HCT116 (cell line): ENCODE measurements at regions not wholly inside any gene's neighbourhood (a gene's known extent, or its start where the extent isn't known, plus 50 kb on each side); places are given as distances from the start of the nearest gene placed in this dataset.

ENCODE experiments used
- ATAC-seq: fragments of 200-7000 bp; cut with Tn5 transposase; 2 replicates; pipeline ENCODE4 v1.9.1; 2020; ENCODE audit warnings: mild to moderate bottlenecking, moderate library complexity
- BruUV-seq: library from RNA; stranded (reverse); fragments of 400-500 nt; replicated peaks from 2 replicates; lab custom pipeline; 2021; lab: Mats Ljungman, UMichigan
- CTCF ChIA-PET: fragments of 300-600 bp; sonication (Branson Sonifier 250); formaldehyde crosslinking; loops from one replicate; lab custom pipeline; 2021; ENCODE audit warnings: antibody characterized with exemption; lab: Charles Lee
- POLR2A ChIA-PET: fragments of 300-600, 350-600 bp; sonication (Branson Sonifier 250); formaldehyde crosslinking; loops from one replicate; lab custom pipeline; 2021; ENCODE audit warnings: antibody characterized with exemption; lab: Charles Lee
- RAD21 ChIA-PET, 2 experiments: fragments of 300-600 bp; sonication (Branson Sonifier 250); formaldehyde crosslinking; loops; one replicate each; lab custom pipeline; 2023; ENCODE audit warnings: low total read pairs in 2 of 2; ENCODE audit not compliant: uncharacterized antibody in 2 of 2, unreplicated experiment in 2 of 2, low non-redundant PET in 1 of 2; lab: Charles Lee
- DNase-seq: peaks from one replicate; pipeline ENCODE4 v3.0.0-alpha.2; 2010; ENCODE audit warnings: low read depth, low spot score
- H2AFZ ChIP-seq: fragments of 200-600 bp; shearing (Covaris generic), sonication (generic); 2 replicates; pipeline ENCODE4 v1.6.1; 2017; ENCODE audit warnings: low read depth, mixed run types, mixed read lengths, antibody characterized with exemption, low read length; ENCODE audit not compliant: poor library complexity, severe bottlenecking
- H3K27ac ChIP-seq: 2 replicates; pipeline ENCODE4 v1.5.1; 2012; ENCODE audit warnings: low read depth, low read length
- H3K27me3 ChIP-seq: fragments of 200-600 bp; sonication (generic); 2 replicates; pipeline ENCODE4 v1.6.1; 2016; ENCODE audit warnings: mixed run types, low read length, mixed read lengths; ENCODE audit not compliant: insufficient read depth
- H3K36me3 ChIP-seq, 2 experiments: fragments of 200-500 bp in 1 of 2; fragments of 200-600 bp in 1 of 2; sonication (Bioruptor generic) in 1 of 2; sonication (generic) in 1 of 2; 2 replicates each; pipeline versions ENCODE4 v1.5.1 to v1.6.1; 2014 to 2016; ENCODE audit warnings: low read length in 2 of 2, inconsistent platforms in 1 of 2, mixed read lengths in 1 of 2, mixed run types in 1 of 2; ENCODE audit not compliant: insufficient read depth in 2 of 2, control insufficient read depth in 1 of 2
- H3K4me1 ChIP-seq, 2 experiments: fragments of 200-600 bp in 1 of 2; sonication (generic) in 1 of 2; 2 replicates each; pipeline versions ENCODE4 v1.5.1 to v1.6.1; 2012 to 2017; ENCODE audit warnings: low read length in 2 of 2, inconsistent platforms in 1 of 2, mild to moderate bottlenecking in 1 of 2, mixed read lengths in 1 of 2, mixed run types in 1 of 2, moderate library complexity in 1 of 2; ENCODE audit not compliant: insufficient read depth in 2 of 2, control insufficient read depth in 1 of 2
- H3K4me2 ChIP-seq: fragments of 200-600 bp; sonication (generic); 2 replicates; pipeline ENCODE4 v1.6.1; 2017; ENCODE audit warnings: mixed run types, low read length, mixed read lengths
- H3K4me3 ChIP-seq, 2 experiments: fragments of 200-600 bp in 1 of 2; sonication (generic) in 1 of 2; replicated peaks in 1 of 2; 2 replicates each; pipeline ENCODE4 v1.5.1; 2011 to 2016; ENCODE audit warnings: low read length in 2 of 2, control low read depth in 1 of 2, low read depth in 1 of 2, mild to moderate bottlenecking in 1 of 2, mixed read lengths in 1 of 2, mixed run types in 1 of 2
- H3K79me2 ChIP-seq: fragments of 200-600 bp; sonication (generic); 2 replicates; pipeline ENCODE4 v1.6.1; 2017; ENCODE audit warnings: mild to moderate bottlenecking, mixed run types, low read length, moderate library complexity, mixed read lengths; ENCODE audit not compliant: insufficient read depth
- H3K9ac ChIP-seq: fragments of 200-600 bp; sonication (generic); 2 replicates; pipeline ENCODE4 v1.6.1; 2016; ENCODE audit warnings: low read length, mixed read lengths
- H3K9me2 ChIP-seq: fragments of 200-600 bp; sonication (generic), shearing (Covaris generic); 2 replicates; pipeline ENCODE4 v1.6.1; 2017; ENCODE audit warnings: mixed run types, mild to moderate bottlenecking, moderate library complexity; ENCODE audit not compliant: insufficient read depth
- H3K9me3 ChIP-seq, 2 experiments: fragments of 200-500 bp in 1 of 2; fragments of 200-600 bp in 1 of 2; sonication (Bioruptor generic) in 1 of 2; sonication (generic) in 1 of 2; 2 replicates each; pipeline ENCODE4 v1.6.1; 2014 to 2017; ENCODE audit warnings: low read length in 2 of 2, mixed read lengths in 2 of 2, inconsistent platforms in 1 of 2, low read depth in 1 of 2, mild to moderate bottlenecking in 1 of 2, mixed run types in 1 of 2, moderate library complexity in 1 of 2; ENCODE audit not compliant: control insufficient read depth in 1 of 2, insufficient read depth in 1 of 2
- H4K20me1 ChIP-seq: fragments of 200-600 bp; sonication (generic), shearing (Covaris generic); 2 replicates; pipeline ENCODE4 v1.6.1; 2017; ENCODE audit warnings: mixed run types, mild to moderate bottlenecking, moderate library complexity; ENCODE audit not compliant: insufficient read depth
- EZH2 ChIP-seq: fragments of 200-600 bp; sonication (generic); IDR thresholded peaks from 2 replicates; pipeline ENCODE4 v1.6.1; 2017; ENCODE audit warnings: antibody characterized with exemption, mixed run types
- EZH2phosphoT487 ChIP-seq: fragments of 200-600 bp; IDR thresholded peaks from 2 replicates; pipeline ENCODE4 v1.6.1; 2018; ENCODE audit warnings: antibody characterized with exemption, borderline replicate concordance
- FOSL1 ChIP-seq: IDR thresholded peaks from 2 replicates; pipeline ENCODE4 v1.6.1; 2012; ENCODE audit warnings: low read depth
- JUND ChIP-seq: IDR thresholded peaks from 2 replicates; pipeline ENCODE4 v1.6.1; 2012
- REST ChIP-seq: IDR thresholded peaks from 2 replicates; pipeline ENCODE4 v1.6.1; 2012; ENCODE audit warnings: low read depth
- TCF7L2 ChIP-seq: IDR thresholded peaks from 2 replicates; pipeline ENCODE4 v1.7.0; 2011; ENCODE audit warnings: borderline replicate concordance, inconsistent platforms; ENCODE audit not compliant: insufficient read depth, insufficient read length; ENCODE audit errors: extremely low read depth
- ZBTB33 ChIP-seq: IDR thresholded peaks from 2 replicates; pipeline ENCODE4 v1.6.1; 2011; ENCODE audit warnings: mild to moderate bottlenecking, low read length, moderate library complexity; ENCODE audit not compliant: insufficient replicate concordance; ENCODE audit errors: extremely low read depth
- ZFX ChIP-seq: fragments of 450-650 bp; IDR thresholded peaks from 2 replicates; pipeline ENCODE4 v1.6.1; 2017
- ZNF274 ChIP-seq: fragments of 200-500 bp; sonication (Bioruptor generic); IDR thresholded peaks from 2 replicates; pipeline ENCODE4 v1.6.1; 2014; ENCODE audit warnings: mild to moderate bottlenecking, low read depth, low read length, inconsistent platforms
- intact Hi-C: fragments of 100-400 bp; cut with micrococcal nuclease; formaldehyde crosslinking; loops from 2 replicates; pipeline ENCODE4 v1.10.0; 2022

- Histone ChIP-seq H3K4me2 (no peak overlapping the region), H4K20me1 (no peaks in the 10 kb centered on the region), H3K79me2 (no peaks in the 10 kb centered on the region), H3K9me2 (no peaks in the 10 kb centered on the region), H3K36me3 (no peaks in the 10 kb centered on the region), H3K9me3 (no peaks in the 10 kb centered on the region), H3K27ac (no peak overlapping the region), H3K9ac (no peak overlapping the region), H3K27me3 (no peaks in the 10 kb centered on the region; the same call in none of the 2 replicates), H3K4me1 (no peaks in the 10 kb centered on the region), H3K4me3 (no peak overlapping the region), H2AFZ (no peak overlapping the region)
- ATAC-seq (no peak), DNase-seq (no peak)
- BruUV-seq, result no TSS peak
- intact Hi-C loops, result no loop called here
- POLR2A ChIA-PET, result no interaction called here
- CTCF ChIA-PET, result no interaction called here
- RAD21 ChIA-PET, result no interaction called here
- TF ChIP-seq EZH2 (no peak), REST (no peak), ZFX (no peak), JUND (no peak), TCF7L2 (no peak), EZH2phosphoT487 (no peak), ZNF274 (no peak), FOSL1 (no peak), ZBTB33 (no peak)
Measured at GRCh38 chr3:117696851-117697407, 987.4 kb downstream of the TUSC7 start.
